Neural progenitor cell (in vitro differentiated cells): ENCODE measurements at regions not wholly inside any gene's neighbourhood (a gene's known extent, or its start where the extent isn't known, plus 50 kb on each side); places are given as distances from the start of the nearest gene placed in this dataset.

ENCODE experiments used
- DNase-seq: peaks from one replicate; pipeline ENCODE4 v3.0.0-alpha.2; 2016; ENCODE audit warnings: low spot score
- H2AFZ ChIP-seq: fragments of 200-600 bp; sonication (generic); replicated peaks from 2 replicates; pipeline ENCODE4 v1.6.1; 2016; ENCODE audit warnings: antibody characterized with exemption
- H3F3A ChIP-seq: fragments of 200-600 bp; sonication (generic); 2 replicates; pipeline ENCODE4 v1.6.1; 2016; ENCODE audit warnings: antibody characterized with exemption, low read depth
- H3K27ac ChIP-seq: fragments of 200-600 bp; sonication (generic); 2 replicates; pipeline ENCODE4 v1.5.1; 2016; ENCODE audit warnings: mild to moderate bottlenecking
- H3K27me3 ChIP-seq: fragments of 200-600 bp; sonication (generic); 2 replicates; pipeline ENCODE4 v1.6.1; 2016; ENCODE audit warnings: mild to moderate bottlenecking, moderate library complexity
- H3K36me3 ChIP-seq: fragments of 200-600 bp; sonication (generic); 2 replicates; pipeline ENCODE4 v1.5.1; 2016
- H3K4me1 ChIP-seq: fragments of 200-600 bp; sonication (generic); 2 replicates; pipeline ENCODE4 v1.6.1; 2016; ENCODE audit warnings: mixed run types
- H3K4me2 ChIP-seq: fragments of 200-600 bp; sonication (generic); 2 replicates; pipeline ENCODE4 v1.6.1; 2016
- H3K4me3 ChIP-seq: fragments of 200-600 bp; sonication (generic); 2 replicates; pipeline ENCODE4 v1.5.1; 2016
- H3K79me2 ChIP-seq: fragments of 200-600 bp; sonication (generic); 2 replicates; pipeline ENCODE4 v1.6.1; 2016; ENCODE audit warnings: low read depth
- H3K9ac ChIP-seq: fragments of 200-600 bp; sonication (generic); 2 replicates; pipeline ENCODE4 v1.6.1; 2016
- H3K9me3 ChIP-seq: fragments of 200-600 bp; sonication (generic); 2 replicates; pipeline ENCODE4 v1.5.1; 2016; ENCODE audit warnings: low read depth
- H4K20me1 ChIP-seq: fragments of 200-600 bp; sonication (generic); 2 replicates; pipeline ENCODE4 v1.6.1; 2016; ENCODE audit warnings: low read depth
- H3K27ac Mint-ChIP-seq: 3 replicates; pipeline ENCODE4 v1.8.0; 2021; ENCODE audit warnings: mixed read lengths
- H3K27me3 Mint-ChIP-seq: 2 replicates; pipeline ENCODE4 v1.8.0; 2022; ENCODE audit warnings: low read depth, mild to moderate bottlenecking, inconsistent platforms, moderate library complexity, mixed read lengths; ENCODE audit not compliant: insufficient read depth
- H3K36me3 Mint-ChIP-seq: 3 replicates; pipeline ENCODE4 v1.8.0; 2021; ENCODE audit warnings: mixed read lengths
- H3K4me1 Mint-ChIP-seq: 3 replicates; pipeline ENCODE4 v1.8.0; 2021; ENCODE audit warnings: mixed read lengths
- H3K4me3 Mint-ChIP-seq: 3 replicates; pipeline ENCODE4 v1.8.0; 2021; ENCODE audit warnings: mild to moderate bottlenecking, moderate library complexity, mixed read lengths
- H3K9me3 Mint-ChIP-seq: 3 replicates; pipeline ENCODE4 v1.8.0; 2020; ENCODE audit warnings: mixed read lengths
- EZH2 ChIP-seq: fragments of 200-600 bp; sonication (generic); IDR thresholded peaks from 2 replicates; pipeline ENCODE4 v1.6.1; 2017; ENCODE audit warnings: antibody characterized with exemption, mild to moderate bottlenecking, moderate library complexity
- EZH2phosphoT487 ChIP-seq: fragments of 200-600 bp; sonication (generic); IDR thresholded peaks from 2 replicates; pipeline ENCODE4 v1.6.1; 2017; ENCODE audit warnings: antibody characterized with exemption
- TF ChIP-seq, protein P1 (sequence below): fragments of 200-600 bp; sonication (generic); IDR thresholded peaks from 2 replicates; pipeline ENCODE4 v1.5.1; 2017; ENCODE audit warnings: antibody characterized with exemption, mild to moderate bottlenecking

DNA sequence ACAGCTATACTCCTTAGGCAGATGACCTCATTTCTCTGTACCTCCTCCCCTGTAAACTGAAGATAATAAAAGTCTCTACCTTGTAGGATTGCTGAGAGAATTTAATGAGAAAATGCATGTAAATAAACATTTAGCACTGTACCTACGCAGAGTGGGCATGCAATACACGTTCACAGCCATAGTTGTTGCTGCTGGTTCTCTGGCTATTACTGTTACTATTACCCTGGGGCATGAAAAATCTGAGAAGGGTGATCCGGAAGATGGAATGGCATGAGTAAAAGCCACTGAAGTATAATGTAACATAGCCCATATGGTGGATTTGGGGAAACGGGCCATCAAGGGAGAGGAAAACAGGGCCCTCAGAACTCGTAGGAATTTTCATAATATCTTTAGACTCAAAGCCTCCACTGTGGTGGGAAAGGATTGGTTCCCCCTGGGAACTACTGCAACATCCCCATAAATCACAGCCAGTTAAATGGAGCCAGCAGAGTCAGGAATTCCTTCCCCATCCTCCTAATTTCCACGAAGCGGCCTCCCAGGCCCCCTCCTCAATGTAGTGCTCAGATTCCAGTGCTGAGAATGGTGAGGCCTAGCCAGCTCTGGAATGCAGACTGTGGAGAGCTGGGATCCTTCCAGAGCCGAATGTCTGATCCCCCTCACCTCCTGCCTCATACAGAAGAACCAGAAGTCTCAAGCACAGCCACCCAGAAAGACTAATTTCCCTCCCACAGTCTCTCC is 205.3 kb downstream of the MN1 start:
- H3K27me3 ChIP-seq = no peaks in the 10 kb centered on the region
- Mint-ChIP-seq H3K27ac (no peak overlapping the region), H3K4me1 (peaks cover 3% of the 10 kb centered on the region), H3K27me3 (peaks cover 14% of the 10 kb centered on the region), H3K36me3 (peaks cover 2% of the 10 kb centered on the region), H3K4me3 (no peak overlapping the region), H3K9me3 (no peaks in the 10 kb centered on the region)
- H3K79me2 ChIP-seq = no peaks in the 10 kb centered on the region
- peak overlapping the region; percentile 46 for H2AFZ ChIP-seq
- no peak for DNase-seq
- no peaks in the 10 kb centered on the region for H3K9me3 ChIP-seq
- no peak overlapping the region for H3K4me3 ChIP-seq
- H3K4me2 ChIP-seq = no peak overlapping the region
- H3F3A ChIP-seq = peaks cover 3% of the 10 kb centered on the region
- H3K4me1 ChIP-seq = peaks cover 6% of the 10 kb centered on the region
- TF ChIP-seq EZH2phosphoT487 (no peak), EZH2 (no peak)
- TF ChIP-seq, protein P1, sequence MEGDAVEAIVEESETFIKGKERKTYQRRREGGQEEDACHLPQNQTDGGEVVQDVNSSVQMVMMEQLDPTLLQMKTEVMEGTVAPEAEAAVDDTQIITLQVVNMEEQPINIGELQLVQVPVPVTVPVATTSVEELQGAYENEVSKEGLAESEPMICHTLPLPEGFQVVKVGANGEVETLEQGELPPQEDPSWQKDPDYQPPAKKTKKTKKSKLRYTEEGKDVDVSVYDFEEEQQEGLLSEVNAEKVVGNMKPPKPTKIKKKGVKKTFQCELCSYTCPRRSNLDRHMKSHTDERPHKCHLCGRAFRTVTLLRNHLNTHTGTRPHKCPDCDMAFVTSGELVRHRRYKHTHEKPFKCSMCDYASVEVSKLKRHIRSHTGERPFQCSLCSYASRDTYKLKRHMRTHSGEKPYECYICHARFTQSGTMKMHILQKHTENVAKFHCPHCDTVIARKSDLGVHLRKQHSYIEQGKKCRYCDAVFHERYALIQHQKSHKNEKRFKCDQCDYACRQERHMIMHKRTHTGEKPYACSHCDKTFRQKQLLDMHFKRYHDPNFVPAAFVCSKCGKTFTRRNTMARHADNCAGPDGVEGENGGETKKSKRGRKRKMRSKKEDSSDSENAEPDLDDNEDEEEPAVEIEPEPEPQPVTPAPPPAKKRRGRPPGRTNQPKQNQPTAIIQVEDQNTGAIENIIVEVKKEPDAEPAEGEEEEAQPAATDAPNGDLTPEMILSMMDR = no peak
- H3K9ac ChIP-seq = no peak overlapping the region
- no peak overlapping the region for H3K27ac ChIP-seq
- H3K36me3 ChIP-seq = no peaks in the 10 kb centered on the region
- no peaks in the 10 kb centered on the region for H4K20me1 ChIP-seq

DNA sequence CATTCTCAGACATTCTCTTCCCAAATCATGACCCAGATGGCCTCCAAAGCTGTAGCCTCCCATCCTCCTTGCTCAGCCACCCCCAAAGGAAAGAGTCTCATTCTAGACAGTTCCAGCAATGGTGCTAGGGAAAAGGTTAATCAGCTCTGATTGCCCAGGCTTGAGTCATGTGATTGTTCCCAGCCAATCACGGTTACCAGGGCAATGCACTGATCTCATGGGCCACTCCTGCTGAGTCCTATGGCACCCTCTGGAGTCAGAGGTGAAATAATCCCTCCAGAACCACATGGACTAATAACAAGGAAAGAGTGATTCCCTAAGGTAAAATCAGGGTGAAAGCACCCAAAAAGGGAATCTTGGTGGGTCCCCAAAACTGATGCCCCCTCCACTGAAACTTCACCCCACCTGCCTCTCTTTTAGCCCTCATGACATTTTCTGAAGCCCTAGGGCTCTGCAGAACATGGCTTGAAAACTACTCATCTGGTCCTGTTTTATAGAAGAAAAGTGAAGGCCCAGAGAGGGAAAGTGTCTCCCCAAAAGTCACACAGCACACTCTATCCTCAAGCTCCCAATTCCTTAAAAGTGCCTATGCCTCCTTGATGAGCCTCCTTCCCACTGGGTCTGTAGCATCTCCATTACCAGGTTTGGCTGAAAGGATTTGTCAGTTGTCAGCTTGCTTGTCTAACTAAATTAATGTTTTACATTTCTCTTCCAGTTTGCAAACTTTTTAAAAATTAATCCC is 203.7 kb downstream of the MN1 start:
- H3K4me1 ChIP-seq = peaks cover 6% of the 10 kb centered on the region
- no peak for DNase-seq
- Mint-ChIP-seq H3K36me3 (peaks cover 2% of the 10 kb centered on the region), H3K27me3 (peaks cover 12% of the 10 kb centered on the region), H3K4me1 (peaks cover 7% of the 10 kb centered on the region), H3K27ac (no peak overlapping the region), H3K9me3 (no peaks in the 10 kb centered on the region), H3K4me3 (peak overlapping the region; percentile 34)
- H3K9ac ChIP-seq = no peak overlapping the region
- no peaks in the 10 kb centered on the region for H3K79me2 ChIP-seq
- H4K20me1 ChIP-seq = no peaks in the 10 kb centered on the region
- H3K36me3 ChIP-seq = no peaks in the 10 kb centered on the region
- no peak overlapping the region for H3K4me2 ChIP-seq
- no peak overlapping the region for H3K27ac ChIP-seq
- H3K4me3 ChIP-seq = no peak overlapping the region
- TF ChIP-seq, protein P1 = no peak
- TF ChIP-seq EZH2 = no peak
- TF ChIP-seq EZH2phosphoT487 = no peak
- H3K9me3 ChIP-seq = no peaks in the 10 kb centered on the region
- H3F3A ChIP-seq = peaks cover 3% of the 10 kb centered on the region
- no peak overlapping the region for H2AFZ ChIP-seq
- no peaks in the 10 kb centered on the region for H3K27me3 ChIP-seq

DNA sequence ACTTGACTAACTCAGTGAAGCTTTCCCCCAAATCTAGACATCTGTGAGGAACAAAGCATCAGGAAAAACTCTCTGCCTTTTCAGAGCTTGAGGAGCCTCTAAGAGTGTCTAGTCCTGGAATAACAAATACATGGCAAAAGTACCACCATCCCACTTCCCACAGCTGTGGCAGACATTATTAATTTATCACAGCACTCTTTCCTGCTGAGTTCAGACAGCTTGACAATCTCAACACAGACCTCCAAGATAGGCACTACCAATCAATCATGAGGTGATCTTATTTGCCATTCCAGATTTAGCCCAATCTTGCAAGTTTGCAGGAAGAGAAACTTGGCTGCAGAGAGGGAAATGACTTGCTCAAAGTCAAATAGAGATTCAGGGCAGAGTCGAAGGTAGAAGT is 202.8 kb downstream of the MN1 start:
- Mint-ChIP-seq H3K4me1 (peaks cover 15% of the 10 kb centered on the region), H3K36me3 (peaks cover 2% of the 10 kb centered on the region), H3K4me3 (no peak overlapping the region), H3K27me3 (peaks cover 10% of the 10 kb centered on the region), H3K27ac (no peak overlapping the region), H3K9me3 (no peaks in the 10 kb centered on the region)
- Histone ChIP-seq H3K9me3 (no peaks in the 10 kb centered on the region), H4K20me1 (no peaks in the 10 kb centered on the region), H3K79me2 (no peaks in the 10 kb centered on the region), H3K4me1 (peaks cover 9% of the 10 kb centered on the region), H3K4me3 (no peak overlapping the region), H3K9ac (no peak overlapping the region), H3K27me3 (no peaks in the 10 kb centered on the region), H3F3A (peaks cover 6% of the 10 kb centered on the region), H3K4me2 (no peak overlapping the region), H2AFZ (no peak overlapping the region), H3K36me3 (no peaks in the 10 kb centered on the region), H3K27ac (no peak overlapping the region)
- no peak for DNase-seq
- TF ChIP-seq EZH2 (no peak), EZH2phosphoT487 (no peak)
- TF ChIP-seq, protein P1 = no peak
